SK-N-SH (cell line): ENCODE measurements at regions not wholly inside any gene's neighbourhood (a gene's known extent, or its start where the extent isn't known, plus 50 kb on each side); places are given as distances from the start of the nearest gene placed in this dataset.

ENCODE experiments used
- CTCF ChIA-PET: fragments of 300-600, 350-600 bp; formaldehyde crosslinking; extraction: SDS; loops from one replicate; lab custom pipeline; 2021; lab: Yijun Ruan, JAX
- POLR2A ChIA-PET: fragments of 350-600 bp; sonication (Branson Sonifier 250); formaldehyde crosslinking; extraction: SDS; loops from one replicate; lab custom pipeline; 2020; ENCODE audit warnings: antibody characterized with exemption, inconsistent platforms; lab: Yijun Ruan, JAX
- DNase-seq: peaks from one replicate; pipeline ENCODE4 v3.0.0; 2012
- H2AFZ ChIP-seq: fragments of 200-600 bp; sonication (generic); 2 replicates; pipeline ENCODE4 v1.8.1; 2016; ENCODE audit warnings: antibody characterized with exemption, mild to moderate bottlenecking, low read depth
- H3F3A ChIP-seq: fragments of 200-600 bp; sonication (generic); replicated peaks from 2 replicates; pipeline ENCODE3; 2016; ENCODE audit warnings: antibody characterized with exemption, mild to moderate bottlenecking; ENCODE audit not compliant: insufficient read depth
- H3K27ac ChIP-seq, 2 experiments: fragments of 200-500 bp in 1 of 2; fragments of 200-600 bp in 1 of 2; sonication (Bioruptor generic) in 1 of 2; sonication (generic), shearing (Covaris generic) in 1 of 2; 2 replicates each; pipeline versions ENCODE4 v1.5.1 to v1.6.1; 2014 to 2016; ENCODE audit warnings: low read depth in 2 of 2, inconsistent platforms in 1 of 2, low read length in 1 of 2, mild to moderate bottlenecking in 1 of 2, mixed read lengths in 1 of 2
- H3K27me3 ChIP-seq: fragments of 200-600 bp; sonication (generic), shearing (Covaris generic); 2 replicates; pipeline ENCODE4 v1.6.1; 2016; ENCODE audit warnings: mixed run types; ENCODE audit not compliant: insufficient read depth
- H3K36me3 ChIP-seq, 2 experiments: fragments of 200-500 bp in 1 of 2; fragments of 200-600 bp in 1 of 2; sonication (Bioruptor generic) in 1 of 2; sonication (generic) in 1 of 2; replicated peaks in 1 of 2; 2 replicates each; pipeline versions ENCODE3 to v1.5.1; 2014 to 2016; ENCODE audit warnings: low read length in 1 of 2, mild to moderate bottlenecking in 1 of 2; ENCODE audit not compliant: insufficient read depth in 2 of 2, control insufficient read depth in 1 of 2
- H3K4me1 ChIP-seq, 2 experiments: fragments of 200-500 bp in 1 of 2; fragments of 200-600 bp in 1 of 2; sonication (Bioruptor generic) in 1 of 2; sonication (generic), shearing (Covaris generic) in 1 of 2; 2 replicates each; pipeline versions ENCODE4 v1.5.1 to v1.6.1; 2014 to 2016; ENCODE audit warnings: low read depth in 1 of 2, low read length in 1 of 2, mixed run types in 1 of 2; ENCODE audit not compliant: insufficient read depth in 2 of 2, control insufficient read depth in 1 of 2
- H3K4me2 ChIP-seq: fragments of 200-600 bp; sonication (generic), shearing (Covaris generic); 2 replicates; pipeline ENCODE4 v1.6.1; 2017; ENCODE audit warnings: mixed run types
- H3K4me3 ChIP-seq, 2 experiments: fragments of 200-500 bp in 1 of 2; fragments of 200-600 bp in 1 of 2; sonication (Bioruptor generic) in 1 of 2; sonication (generic), shearing (Covaris generic) in 1 of 2; 2 replicates each; pipeline versions ENCODE4 v1.5.1 to v1.8.1; 2014 to 2016; ENCODE audit warnings: low read depth in 2 of 2, inconsistent platforms in 1 of 2, low read length in 1 of 2, mild to moderate bottlenecking in 1 of 2, mixed read lengths in 1 of 2, moderate library complexity in 1 of 2
- H3K79me2 ChIP-seq: fragments of 200-600 bp; sonication (generic); 2 replicates; pipeline ENCODE4 v1.8.1; 2017; ENCODE audit warnings: mild to moderate bottlenecking; ENCODE audit not compliant: insufficient read depth
- H3K9ac ChIP-seq: fragments of 200-600 bp; sonication (generic); 2 replicates; pipeline ENCODE4 v1.6.1; 2017; ENCODE audit warnings: mixed run types
- H3K9me2 ChIP-seq: fragments of 200-600 bp; sonication (generic); 2 replicates; pipeline ENCODE4 v1.6.1; 2017; ENCODE audit warnings: mixed run types
- H3K9me3 ChIP-seq: fragments of 200-600 bp; sonication (generic); 2 replicates; pipeline ENCODE4 v1.6.1; 2017; ENCODE audit warnings: mixed run types, mild to moderate bottlenecking, moderate library complexity
- H4K20me1 ChIP-seq: fragments of 200-600 bp; sonication (generic); 2 replicates; pipeline ENCODE4 v1.6.1; 2017; ENCODE audit warnings: mild to moderate bottlenecking, mixed run types; ENCODE audit not compliant: insufficient read depth
- EP300 ChIP-seq, 2 experiments: IDR thresholded peaks; 2 replicates each; pipeline versions ENCODE4 v1.4.0 to v1.6.1; 2012; ENCODE audit warnings: borderline replicate concordance in 1 of 2, low read depth in 1 of 2, low read length in 1 of 2
- EZH2phosphoT487 ChIP-seq: fragments of 200-600 bp; sonication (generic); IDR thresholded peaks from 2 replicates; pipeline ENCODE4 v1.6.1; 2017; ENCODE audit warnings: low read depth, mixed run types, mild to moderate bottlenecking, antibody characterized with exemption, moderate library complexity, borderline replicate concordance
- NRF1 ChIP-seq: IDR thresholded peaks from 2 replicates; pipeline ENCODE4 v1.6.1; 2012; ENCODE audit warnings: low read depth, mild to moderate bottlenecking, low read length
- PBX3 ChIP-seq: IDR thresholded peaks from 2 replicates; pipeline ENCODE4; 2012
- RAD21 ChIP-seq: IDR thresholded peaks from 2 replicates; pipeline ENCODE4 v1.6.1; 2012; ENCODE audit warnings: mild to moderate bottlenecking, low read length
- RFX5 ChIP-seq: IDR thresholded peaks from 2 replicates; pipeline ENCODE4 v1.6.1; 2012; ENCODE audit warnings: mild to moderate bottlenecking, improper control_type of control experiment, low read length
- SMC3 ChIP-seq: IDR thresholded peaks from 2 replicates; pipeline ENCODE4 v1.6.1; 2012; ENCODE audit warnings: low read depth, low read length, improper control_type of control experiment
- TEAD4 ChIP-seq: IDR thresholded peaks from 2 replicates; pipeline ENCODE4 v1.4.0; 2012; ENCODE audit warnings: mild to moderate bottlenecking, borderline replicate concordance; ENCODE audit not compliant: insufficient read depth
- USF2 ChIP-seq: fragments of 150-350 bp; IDR thresholded peaks from 2 replicates; pipeline ENCODE4 v1.6.1; 2017; ENCODE audit warnings: antibody characterized with exemption, low read length, low read depth, borderline replicate concordance
- TF ChIP-seq, protein P1 (sequence below): IDR thresholded peaks from 2 replicates; pipeline ENCODE4 v1.6.1; 2012; ENCODE audit warnings: mild to moderate bottlenecking, low read depth, low read length, moderate library complexity

- TF ChIP-seq USF2, result no peak
- TF ChIP-seq NRF1, result no peak
- no peak for TF ChIP-seq EP300 (IDR thresholded peaks at IDR 0.05; ENCODE audit: borderline replicate concordance in 1 of 2, low read depth in 1 of 2, low read length in 1 of 2)
- no peak for TF ChIP-seq RAD21
Observed at GRCh38 chr4:23730998-23731397, 158.8 kb downstream of the PPARGC1A start (continued).

DNA sequence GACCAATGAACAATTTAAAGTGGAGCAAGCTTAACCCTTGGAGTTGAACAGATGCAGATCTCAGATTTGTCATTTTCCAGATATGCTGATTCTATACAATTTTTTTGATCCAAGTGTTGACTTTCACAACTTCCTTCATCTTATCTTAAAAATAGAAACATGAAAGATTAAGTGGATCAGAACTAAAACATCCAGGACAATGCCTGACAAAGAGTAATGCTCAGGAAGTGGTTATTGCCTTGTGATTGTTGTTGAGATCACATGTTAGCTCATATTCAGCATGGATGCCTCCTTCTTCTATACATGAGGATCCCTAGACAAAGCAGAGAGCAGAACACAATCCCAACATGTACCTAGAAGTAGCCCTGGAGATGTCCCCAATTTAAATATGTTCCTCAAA lies 160.9 kb downstream of the PPARGC1A start:
- H3K4me1 ChIP-seq, result no peaks in the 10 kb centered on the region
- H3K27ac ChIP-seq, result peak overlapping the region in 1 of 2 experiments; percentile 35; a peak in 1 of 4 replicates
- no peak overlapping the region for H3K4me2 ChIP-seq
- H3K27me3 ChIP-seq, result no peaks in the 10 kb centered on the region
- no peak overlapping the region for H3K9ac ChIP-seq
- TF ChIP-seq PBX3, result no peak
- no peak for TF ChIP-seq TEAD4
- TF ChIP-seq RFX5, result no peak
- no peak for TF ChIP-seq EZH2phosphoT487
- TF ChIP-seq SMC3, result no peak
- TF ChIP-seq, protein P1, sequence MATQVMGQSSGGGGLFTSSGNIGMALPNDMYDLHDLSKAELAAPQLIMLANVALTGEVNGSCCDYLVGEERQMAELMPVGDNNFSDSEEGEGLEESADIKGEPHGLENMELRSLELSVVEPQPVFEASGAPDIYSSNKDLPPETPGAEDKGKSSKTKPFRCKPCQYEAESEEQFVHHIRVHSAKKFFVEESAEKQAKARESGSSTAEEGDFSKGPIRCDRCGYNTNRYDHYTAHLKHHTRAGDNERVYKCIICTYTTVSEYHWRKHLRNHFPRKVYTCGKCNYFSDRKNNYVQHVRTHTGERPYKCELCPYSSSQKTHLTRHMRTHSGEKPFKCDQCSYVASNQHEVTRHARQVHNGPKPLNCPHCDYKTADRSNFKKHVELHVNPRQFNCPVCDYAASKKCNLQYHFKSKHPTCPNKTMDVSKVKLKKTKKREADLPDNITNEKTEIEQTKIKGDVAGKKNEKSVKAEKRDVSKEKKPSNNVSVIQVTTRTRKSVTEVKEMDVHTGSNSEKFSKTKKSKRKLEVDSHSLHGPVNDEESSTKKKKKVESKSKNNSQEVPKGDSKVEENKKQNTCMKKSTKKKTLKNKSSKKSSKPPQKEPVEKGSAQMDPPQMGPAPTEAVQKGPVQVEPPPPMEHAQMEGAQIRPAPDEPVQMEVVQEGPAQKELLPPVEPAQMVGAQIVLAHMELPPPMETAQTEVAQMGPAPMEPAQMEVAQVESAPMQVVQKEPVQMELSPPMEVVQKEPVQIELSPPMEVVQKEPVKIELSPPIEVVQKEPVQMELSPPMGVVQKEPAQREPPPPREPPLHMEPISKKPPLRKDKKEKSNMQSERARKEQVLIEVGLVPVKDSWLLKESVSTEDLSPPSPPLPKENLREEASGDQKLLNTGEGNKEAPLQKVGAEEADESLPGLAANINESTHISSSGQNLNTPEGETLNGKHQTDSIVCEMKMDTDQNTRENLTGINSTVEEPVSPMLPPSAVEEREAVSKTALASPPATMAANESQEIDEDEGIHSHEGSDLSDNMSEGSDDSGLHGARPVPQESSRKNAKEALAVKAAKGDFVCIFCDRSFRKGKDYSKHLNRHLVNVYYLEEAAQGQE, result no peak
- H2AFZ ChIP-seq, result no peak overlapping the region
- CTCF ChIA-PET, result interaction anchor here (2.5 kb wide), 1 partner anchor 11 kb away, joined by 9 read pairs; no protein-coding TSS in a partner anchor
- POLR2A ChIA-PET, result no interaction called here
- no peaks in the 10 kb centered on the region for H3K9me3 ChIP-seq
- no peaks in the 10 kb centered on the region for H3K9me2 ChIP-seq
- no peak overlapping the region for H3K4me3 ChIP-seq
- H3K36me3 ChIP-seq, result no peaks in the 10 kb centered on the region
- H4K20me1 ChIP-seq, result no peaks in the 10 kb centered on the region
- peaks cover 8% of the 10 kb centered on the region for H3F3A ChIP-seq
- H3K79me2 ChIP-seq, result no peaks in the 10 kb centered on the region
- no peak for DNase-seq
